Uterus (tissue), 2 donors: ENCODE measurements at regions not wholly inside any gene's neighbourhood (a gene's known extent, or its start where the extent isn't known, plus 50 kb on each side); places are given as distances from the start of the nearest gene placed in this dataset.

Source experiments
- CTCF ChIP-seq, 4 experiments: fragments of 200-600 bp in 2 of 4; fragments of 450-650 bp in 2 of 4; sonication (generic) in 2 of 4; IDR thresholded peaks; one replicate each; pipeline ENCODE4 v1.5.1; 2016 to 2019; ENCODE audit warnings: antibody characterized with exemption in 4 of 4, mild to moderate bottlenecking in 2 of 4, moderate library complexity in 1 of 4
- POLR2A ChIP-seq, 2 donors: fragments of 450-650 bp; IDR thresholded peaks; one replicate each; pipeline ENCODE4 v1.6.1; 2016; ENCODE audit warnings: antibody characterized with exemption in 2 of 2, mild to moderate bottlenecking in 1 of 2, moderate library complexity in 1 of 2

- TF ChIP-seq POLR2A (IDR thresholded peaks at IDR 0.05) (no peak), CTCF (IDR thresholded peaks at IDR 0.05) (no peak)
Observed at GRCh38 chr15:98442901-98443300, 205.4 kb upstream of the IGF1R start.
